Activated T-cell treated with anti-CD3 and anti-CD28 coated beads, Interleukin-2, amount 50 U/mL, for 48 hours (primary cell): ENCODE measurements at regions not wholly inside any gene's neighbourhood (a gene's known extent, or its start where the extent isn't known, plus 50 kb on each side); places are given as distances from the start of the nearest gene placed in this dataset.
"Not testable (repeated sequence)": the region's sequence is repeated elsewhere in the genome, so short reads cannot be mapped to it uniquely, and the experiment has no call there.

Source experiments
- DNase-seq, 2 experiments: peaks; one replicate each; pipeline ENCODE4 v3.0.0-alpha.2; 2020

DNA sequence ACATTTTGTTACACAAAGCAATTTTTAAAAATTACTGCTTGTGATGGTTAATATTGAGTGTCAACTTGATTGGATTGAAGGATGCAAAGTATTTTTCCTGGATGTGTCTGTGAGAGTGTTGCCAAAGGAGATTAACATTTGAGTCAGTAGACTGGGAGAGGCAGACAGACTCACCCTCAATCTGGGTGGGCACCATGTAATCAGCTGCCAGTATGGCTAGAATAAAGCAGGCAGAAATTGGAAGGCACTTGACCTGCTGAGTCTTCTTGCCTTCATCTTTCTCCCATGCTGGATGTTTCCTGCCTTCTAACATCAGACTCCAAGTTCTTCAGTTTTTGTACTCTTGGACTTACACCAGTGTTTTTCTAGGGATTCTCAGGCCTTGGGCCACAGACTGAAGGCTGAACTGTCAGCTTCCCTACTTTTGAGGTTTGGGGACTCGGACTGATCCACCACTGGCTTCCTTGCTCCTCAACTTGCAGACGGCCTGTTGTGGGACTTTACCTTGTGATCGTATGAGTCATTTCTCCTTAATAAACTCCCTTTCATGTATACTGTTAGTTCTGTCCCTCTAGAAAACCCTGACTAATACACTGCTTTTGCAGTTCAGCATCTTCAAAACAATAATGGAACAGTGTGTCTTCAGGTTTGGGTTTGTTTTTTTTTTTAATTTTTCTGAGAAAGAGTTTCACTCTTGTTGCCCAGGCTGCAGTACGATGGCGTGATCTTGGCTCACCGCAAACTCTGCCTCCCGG lies 244.1 kb upstream of the SEMA3C start:
- no peak for DNase-seq

DNA sequence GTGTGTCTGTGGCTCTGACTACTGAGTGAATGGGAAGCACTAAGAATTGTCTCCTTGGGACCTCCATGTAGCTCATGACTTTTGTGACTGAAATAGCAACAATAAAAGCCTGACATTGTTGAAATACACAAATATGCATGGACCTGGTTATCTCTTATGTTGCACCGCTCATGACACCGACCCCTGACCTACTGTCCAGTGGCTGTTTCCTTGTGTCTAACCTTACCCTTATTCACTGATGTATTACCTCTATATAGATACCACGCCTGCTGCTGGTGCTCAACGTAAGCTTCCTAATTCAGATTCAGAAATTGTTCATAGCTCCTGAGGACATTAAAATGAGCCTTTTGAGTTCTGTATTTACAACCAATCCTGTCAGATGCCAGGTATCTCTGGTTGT lies 243.4 kb upstream of the SEMA3C start:
- DNase-seq = no peak

- DNase-seq = no peak
These were observed 242.7 kb upstream of the SEMA3C start for GRCh38 chr7:81161451-81162075.

DNA sequence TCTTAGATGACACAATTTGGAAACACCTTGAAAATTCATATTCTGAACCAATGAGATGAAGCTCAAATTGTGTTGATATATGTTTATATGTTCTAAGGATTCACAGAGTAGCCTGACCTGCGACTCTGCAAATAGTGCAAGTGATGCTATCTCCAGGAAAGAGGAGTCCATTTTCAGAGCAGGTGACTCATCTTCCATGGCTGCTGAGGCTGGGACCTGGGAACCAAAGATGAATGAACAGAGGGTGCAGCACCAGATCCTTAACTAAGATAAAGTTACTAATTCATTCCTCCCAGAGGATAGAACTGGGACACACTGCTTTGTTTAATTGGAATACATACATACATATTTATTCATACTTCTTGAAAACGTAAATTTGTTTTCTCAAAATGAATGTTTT lies 240.6 kb upstream of the SEMA3C start:
- no peak for DNase-seq

GRCh38 chr7:81158189-81158588 lies 239.3 kb upstream of the SEMA3C start:
- no peak for DNase-seq

DNA sequence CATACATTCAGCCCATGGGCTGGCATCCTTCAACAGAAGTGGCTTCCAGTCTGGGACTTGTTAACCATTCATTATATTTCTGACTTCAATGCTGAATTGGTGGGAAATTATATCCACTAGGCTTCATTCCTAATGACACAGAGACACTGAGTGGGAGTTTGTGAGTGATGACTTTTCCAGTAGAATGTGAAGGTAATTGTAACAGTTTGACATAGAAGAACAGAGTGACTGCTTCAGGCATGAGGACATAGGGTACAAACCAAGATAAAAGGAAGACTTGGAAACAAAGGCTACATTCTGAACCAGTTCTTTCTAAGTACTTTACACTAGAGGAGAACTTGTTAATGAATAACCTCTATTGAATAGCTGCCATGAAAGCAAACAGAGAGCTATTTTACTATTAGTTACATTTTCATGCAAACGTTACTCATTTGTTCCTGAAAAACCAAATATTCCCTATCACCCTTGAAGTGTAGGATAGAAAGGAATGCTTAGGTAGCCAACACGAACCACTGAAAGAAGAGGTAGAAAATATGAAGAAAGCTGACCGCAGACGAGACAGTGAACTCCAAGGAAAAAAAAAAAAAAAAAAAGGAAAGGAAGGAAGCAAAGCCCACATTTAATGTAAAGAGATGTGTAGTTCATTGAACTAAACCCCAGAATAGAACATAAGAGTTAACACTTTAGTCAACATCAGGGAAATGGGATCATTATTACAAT lies 237.0 kb upstream of the SEMA3C start:
- no peak for DNase-seq

DNA sequence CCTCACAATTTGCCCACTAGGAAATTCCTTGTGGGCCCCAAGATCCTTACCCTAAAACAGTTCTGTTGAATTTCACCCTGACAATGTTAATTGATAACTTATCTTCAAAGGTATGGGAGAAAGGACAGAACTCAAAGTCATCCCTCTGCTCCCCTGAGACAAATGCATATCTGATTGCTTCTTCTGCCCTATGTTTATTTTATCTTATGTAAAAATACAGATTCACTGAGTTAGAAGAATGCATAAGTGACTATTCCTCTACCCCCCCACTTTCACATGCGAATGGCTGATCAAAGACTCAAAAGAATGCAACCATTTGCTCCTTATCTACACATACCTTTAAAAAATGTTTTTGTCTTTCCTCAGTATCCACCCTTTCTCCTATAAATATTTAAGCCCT lies 235.7 kb upstream of the SEMA3C start:
- DNase-seq = no peak

GRCh38 chr7:81152925-81153324 lies 234.1 kb upstream of the SEMA3C start:
- DNase-seq = not testable (repeated sequence)

GRCh38 chr7:81150951-81151361 lies 232.1 kb upstream of the SEMA3C start:
- DNase-seq = no peak

- DNase-seq = no peak
These were observed 225.0 kb upstream of the SEMA3C start for GRCh38 chr7:81143856-81144255.

DNA sequence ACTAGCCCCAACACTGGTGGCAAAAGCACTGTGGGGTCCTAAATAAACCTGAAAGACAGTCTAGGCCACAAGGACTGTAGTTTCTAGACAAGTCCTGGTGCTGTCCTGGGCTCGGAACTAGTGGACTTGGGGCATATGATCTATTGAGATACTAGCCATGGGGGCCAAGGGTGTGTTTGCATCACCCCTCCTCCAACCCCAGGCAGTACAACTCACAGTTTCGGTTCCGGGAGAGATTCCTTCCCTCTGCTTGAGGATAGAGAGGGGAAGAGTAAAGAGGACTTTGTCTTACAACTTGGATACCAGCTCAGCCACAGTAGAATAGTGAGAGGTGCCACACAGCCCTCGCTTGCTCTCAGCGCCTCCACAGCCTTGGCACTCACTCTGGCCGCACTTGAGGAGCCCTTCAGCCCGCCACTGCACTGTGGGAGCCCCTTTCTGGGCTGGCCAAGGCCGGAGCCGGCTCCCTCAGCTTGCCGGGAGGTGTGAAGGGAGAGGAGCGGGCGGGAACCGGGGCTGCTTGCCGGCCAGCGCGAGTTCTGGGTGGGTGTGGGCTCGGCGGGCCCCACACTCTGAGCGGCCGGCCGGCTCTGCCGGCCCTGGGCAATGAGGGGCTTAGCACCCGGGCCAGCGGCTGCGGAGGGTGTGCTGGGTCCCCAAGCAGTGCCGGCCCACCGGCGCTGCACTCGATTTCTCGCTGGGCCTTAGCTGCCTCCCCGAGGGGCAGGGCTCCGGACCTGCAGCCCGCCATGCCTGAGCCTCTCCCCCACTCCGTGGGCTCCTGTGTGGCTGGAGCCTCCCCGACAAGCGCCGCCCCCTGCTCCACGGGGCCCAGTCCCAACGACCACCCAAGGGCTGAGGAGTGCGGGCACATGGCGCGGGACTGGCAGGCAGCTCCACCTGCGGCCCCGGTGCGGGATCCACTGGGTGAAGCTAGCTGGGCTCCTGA lies 222.7 kb upstream of the SEMA3C start:
- DNase-seq = not testable (repeated sequence)

DNA sequence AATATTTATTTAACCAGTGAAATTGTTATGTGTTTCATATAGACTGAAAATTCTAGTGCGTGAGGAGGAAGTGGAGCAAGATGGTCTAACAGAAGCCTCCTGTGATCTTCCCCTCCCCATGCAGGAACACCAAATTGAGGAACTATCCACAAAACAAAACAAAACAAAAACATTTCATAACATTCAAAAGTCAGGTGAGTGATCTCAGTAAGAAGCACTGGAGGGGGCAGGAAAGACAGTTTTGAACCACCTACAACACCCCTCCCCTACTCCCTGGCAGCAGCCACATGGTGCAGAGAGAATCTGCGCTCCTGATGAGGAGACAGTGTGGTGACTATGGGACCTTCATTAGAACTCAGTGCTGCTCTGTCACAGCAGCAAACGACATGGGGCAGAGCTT lies 221.9 kb upstream of the SEMA3C start:
- DNase-seq = no peak

GRCh38 chr7:81140252-81140651 lies 221.4 kb upstream of the SEMA3C start:
- no peak for DNase-seq

GRCh38 chr7:81138870-81139269 lies 220.0 kb upstream of the SEMA3C start:
- DNase-seq = no peak

DNA sequence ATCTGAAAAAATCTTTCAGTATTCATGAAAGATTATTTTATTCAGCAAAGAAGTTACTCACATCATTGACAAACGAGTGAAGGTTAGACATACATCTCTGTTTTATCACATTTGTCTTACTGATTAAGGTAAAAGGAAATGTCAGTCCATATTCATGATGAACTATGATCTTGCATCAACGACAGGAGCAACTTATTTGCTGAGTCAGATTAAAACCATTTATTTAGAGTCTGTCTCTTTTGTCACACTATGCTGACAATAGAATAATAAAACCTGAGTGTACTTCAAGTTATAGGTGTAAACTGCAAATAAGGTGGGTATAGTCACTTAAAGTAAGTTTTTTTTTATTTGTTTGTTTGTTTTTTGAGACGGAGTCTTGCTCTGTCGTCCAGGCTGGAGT lies 216.5 kb upstream of the SEMA3C start:
- DNase-seq = no peak

DNA sequence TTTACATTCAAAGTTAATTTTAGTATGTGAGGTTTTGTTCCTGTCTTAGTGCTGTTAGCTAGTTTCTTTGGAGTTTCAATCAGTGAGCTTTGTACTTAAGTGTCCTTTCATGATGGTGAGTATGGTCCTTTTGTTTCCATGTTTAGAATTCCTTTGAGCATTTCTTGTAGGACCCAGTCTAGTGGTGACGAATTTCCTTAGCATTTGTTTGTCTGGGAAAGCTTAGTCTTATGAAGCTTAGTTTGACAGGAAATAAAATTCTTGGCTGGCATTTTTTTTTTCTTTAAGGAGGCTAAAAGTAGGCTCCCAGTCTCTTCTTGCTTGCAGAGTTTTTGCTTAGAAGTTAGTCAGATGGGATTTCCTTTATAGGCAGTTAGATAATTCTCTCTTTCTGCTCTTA lies 209.2 kb upstream of the SEMA3C start:
- no peak for DNase-seq

- no peak for DNase-seq
These were observed 202.0 kb upstream of the SEMA3C start for GRCh38 chr7:81120803-81121202.

- no peak for DNase-seq
These were observed 201.3 kb upstream of the SEMA3C start for GRCh38 chr7:81120111-81120510.

GRCh38 chr7:81114633-81115032 lies 195.8 kb upstream of the SEMA3C start:
- DNase-seq = no peak

DNA sequence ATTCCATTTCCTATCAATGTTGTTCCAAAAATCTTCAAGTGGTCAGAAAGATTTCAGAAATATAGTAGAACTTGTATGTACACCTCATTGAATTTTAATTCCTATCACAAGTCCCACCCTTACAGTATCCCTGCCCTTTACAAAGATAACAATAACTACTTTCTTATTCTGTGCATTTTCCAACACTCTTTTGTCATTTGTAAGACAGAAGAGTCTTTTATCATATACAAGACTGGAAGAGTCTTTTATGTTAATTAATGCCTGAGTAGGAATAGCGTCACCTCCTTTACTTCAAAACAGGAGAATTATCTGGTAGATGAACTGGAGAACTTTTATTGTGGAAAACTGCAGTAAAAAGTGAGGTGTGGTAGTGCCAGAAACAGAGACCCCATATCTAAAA lies 193.9 kb upstream of the SEMA3C start:
- no peak for DNase-seq

GRCh38 chr7:81111781-81112540 lies 193.1 kb upstream of the SEMA3C start:
- no peak for DNase-seq

GRCh38 chr7:81111358-81111757 lies 192.5 kb upstream of the SEMA3C start:
- no peak for DNase-seq
